ENCODE measurements at regions not wholly inside any gene's neighbourhood (a gene's known extent, or its start where the extent isn't known, plus 50 kb on each side); places are given as distances from the start of the nearest gene placed in this dataset.

DNA sequence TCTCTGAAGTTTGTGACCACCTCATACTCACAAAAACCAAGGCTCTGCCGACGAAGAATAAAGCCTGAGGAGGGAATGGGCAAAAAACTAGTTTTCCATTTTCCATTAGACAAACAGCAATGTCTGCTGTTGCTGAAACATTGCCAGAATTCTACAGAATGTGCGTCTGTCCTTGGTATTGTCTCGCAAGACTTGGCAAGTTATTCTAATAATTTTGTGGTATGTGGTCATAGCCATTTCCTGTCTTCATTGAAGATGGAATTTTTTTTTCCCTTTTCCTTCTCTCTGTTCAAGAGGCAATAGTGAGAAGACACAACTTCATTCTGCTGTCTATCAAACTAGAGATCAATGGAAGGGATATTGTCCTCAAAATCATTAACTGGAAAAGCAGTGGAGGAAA lies 296.1 kb downstream of the RND3 start:
- POLR2A ChIA-PET, result no interaction called here
- Histone ChIP-seq H3K9me3 (ENCODE audit: control insufficient read depth in 1 of 2, insufficient read depth in 1 of 2, low read depth in 1 of 2, low read length in 2 of 2) (no peaks in the 10 kb centered on the region), H3K9me2 (ENCODE audit: insufficient read depth) (no peaks in the 10 kb centered on the region), H3K79me2 (ENCODE audit: insufficient read depth, low read length) (no peaks in the 10 kb centered on the region), H3K4me1 (ENCODE audit: control insufficient read depth in 1 of 2, insufficient read depth in 2 of 2, low read length in 2 of 2) (no peaks in the 10 kb centered on the region), H4K20me1 (ENCODE audit: insufficient read depth) (no peaks in the 10 kb centered on the region), H2AFZ (ENCODE audit: low read depth, low read length, poor library complexity, severe bottlenecking) (no peak overlapping the region), H3K27ac (ENCODE audit: low read depth, low read length) (no peak overlapping the region), H3K9ac (ENCODE audit: low read length) (no peak overlapping the region), H3K4me3 (replicated peaks in 1 of 2; ENCODE audit: low read depth in 1 of 2, low read length in 2 of 2) (no peak overlapping the region), H3K27me3 (ENCODE audit: insufficient read depth, low read length) (no peaks in the 10 kb centered on the region), H3K36me3 (ENCODE audit: control insufficient read depth in 1 of 2, insufficient read depth in 2 of 2, low read length in 2 of 2) (no peaks in the 10 kb centered on the region), H3K4me2 (ENCODE audit: low read length) (no peak overlapping the region)
- no TSS peak for BruUV-seq (replicated peaks)
- TF ChIP-seq, protein P1, sequence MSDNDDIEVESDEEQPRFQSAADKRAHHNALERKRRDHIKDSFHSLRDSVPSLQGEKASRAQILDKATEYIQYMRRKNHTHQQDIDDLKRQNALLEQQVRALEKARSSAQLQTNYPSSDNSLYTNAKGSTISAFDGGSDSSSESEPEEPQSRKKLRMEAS (IDR thresholded peaks at IDR 0.05), result no peak
- no peak for TF ChIP-seq RAD21 (IDR thresholded peaks at IDR 0.05; ENCODE audit: low read depth)
- TF ChIP-seq ZNF274 (IDR thresholded peaks at IDR 0.05; ENCODE audit: low read depth, low read length), result no peak
- no peak for TF ChIP-seq JUND (IDR thresholded peaks at IDR 0.05)
- no peak for TF ChIP-seq POLR2A (IDR thresholded peaks at IDR 0.05; ENCODE audit: borderline replicate concordance, extremely low read depth, insufficient read depth, insufficient read length)
- TF ChIP-seq EZH2 (IDR thresholded peaks at IDR 0.05), result no peak
- TF ChIP-seq, protein P2, sequence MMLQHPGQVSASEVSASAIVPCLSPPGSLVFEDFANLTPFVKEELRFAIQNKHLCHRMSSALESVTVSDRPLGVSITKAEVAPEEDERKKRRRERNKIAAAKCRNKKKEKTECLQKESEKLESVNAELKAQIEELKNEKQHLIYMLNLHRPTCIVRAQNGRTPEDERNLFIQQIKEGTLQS (IDR thresholded peaks at IDR 0.05), result no peak
- no peak for DNase-seq (ENCODE audit: low read depth, low spot score)
- intact Hi-C loops (cut with micrococcal nuclease), result no loop called here
- ATAC-seq, result no peak
- RAD21 ChIA-PET (ENCODE audit: low non-redundant PET in 1 of 2, low total read pairs in 2 of 2, uncharacterized antibody in 2 of 2, unreplicated experiment in 2 of 2), result no interaction called here
- CTCF ChIA-PET, result no interaction called here

GRCh38 chr2:150190546-150190945 lies 296.9 kb downstream of the RND3 start:
- H3K79me2 ChIP-seq (ENCODE audit: insufficient read depth, low read length), result no peaks in the 10 kb centered on the region
- no peaks in the 10 kb centered on the region for H3K4me1 ChIP-seq (ENCODE audit: control insufficient read depth in 1 of 2, insufficient read depth in 2 of 2, low read length in 2 of 2)
- H3K4me3 ChIP-seq (replicated peaks in 1 of 2; ENCODE audit: low read depth in 1 of 2, low read length in 2 of 2), result no peak overlapping the region
- ChIA-PET CTCF (no interaction called here), RAD21 (ENCODE audit: low non-redundant PET in 1 of 2, low total read pairs in 2 of 2, uncharacterized antibody in 2 of 2, unreplicated experiment in 2 of 2) (no interaction called here), POLR2A (no interaction called here)
- H3K27ac ChIP-seq (ENCODE audit: low read depth, low read length), result no peak overlapping the region
- no peaks in the 10 kb centered on the region for H4K20me1 ChIP-seq (ENCODE audit: insufficient read depth)
- ATAC-seq (no peak), DNase-seq (ENCODE audit: low read depth, low spot score) (no peak)
- BruUV-seq (replicated peaks), result no TSS peak
- no peak overlapping the region for H2AFZ ChIP-seq (ENCODE audit: low read depth, low read length, poor library complexity, severe bottlenecking)
- no peak for TF ChIP-seq POLR2AphosphoS5 (IDR thresholded peaks at IDR 0.05; ENCODE audit: low read depth, low read length)
- TF ChIP-seq CEBPB (IDR thresholded peaks at IDR 0.05; ENCODE audit: low read depth), result no peak
- TF ChIP-seq POLR2A (IDR thresholded peaks at IDR 0.05; ENCODE audit: borderline replicate concordance, extremely low read depth, insufficient read depth, insufficient read length), result no peak
- no peak for TF ChIP-seq REST (IDR thresholded peaks at IDR 0.05; ENCODE audit: low read depth)
- no peak for TF ChIP-seq FOSL1 (IDR thresholded peaks at IDR 0.05; ENCODE audit: low read depth)
- TF ChIP-seq, protein P1 (IDR thresholded peaks at IDR 0.05), result no peak
- TF ChIP-seq RAD21 (IDR thresholded peaks at IDR 0.05; ENCODE audit: low read depth), result no peak
- TF ChIP-seq SP1 (IDR thresholded peaks at IDR 0.05; ENCODE audit: low read depth), result no peak
- TF ChIP-seq, protein P2 (IDR thresholded peaks at IDR 0.05), result no peak
- TF ChIP-seq ELF1 (IDR thresholded peaks at IDR 0.05; ENCODE audit: borderline replicate concordance, low read depth), result no peak
- TF ChIP-seq ZNF274 (IDR thresholded peaks at IDR 0.05; ENCODE audit: low read depth, low read length), result no peak
- TF ChIP-seq CBX3 (IDR thresholded peaks at IDR 0.05; ENCODE audit: low read depth), result no peak
- H3K27me3 ChIP-seq (ENCODE audit: insufficient read depth, low read length), result no peaks in the 10 kb centered on the region
- no peaks in the 10 kb centered on the region for H3K9me2 ChIP-seq (ENCODE audit: insufficient read depth)
- intact Hi-C loops (cut with micrococcal nuclease), result no loop called here
- H3K4me2 ChIP-seq (ENCODE audit: low read length), result no peak overlapping the region
- H3K9me3 ChIP-seq (ENCODE audit: control insufficient read depth in 1 of 2, insufficient read depth in 1 of 2, low read depth in 1 of 2, low read length in 2 of 2), result no peaks in the 10 kb centered on the region
- no peaks in the 10 kb centered on the region for H3K36me3 ChIP-seq (ENCODE audit: control insufficient read depth in 1 of 2, insufficient read depth in 2 of 2, low read length in 2 of 2)
- H3K9ac ChIP-seq (ENCODE audit: low read length), result no peak overlapping the region
